ENCODE measurements at regions not wholly inside any gene's neighbourhood (a gene's known extent, or its start where the extent isn't known, plus 50 kb on each side); places are given as distances from the start of the nearest gene placed in this dataset.
A peak's percentile ranks its signal among the peaks of the same experiment; 100 is the strongest.

GRCh38 chr15:77786181-77786890, 153.6 kb upstream of the LINGO1 start:
- DNase-seq: no peak

GRCh38 chr15:77784361-77785292, 151.9 kb upstream of the LINGO1 start:
- DNase-seq: peak; percentile 17

- no peak for DNase-seq
Measured at GRCh38 chr15:77783636-77784035, 150.9 kb upstream of the LINGO1 start.

GRCh38 chr15:77782691-77783090, 150.0 kb upstream of the LINGO1 start:
- DNase-seq: no peak

GRCh38 chr15:77781946-77782240, 149.2 kb upstream of the LINGO1 start:
- no peak for DNase-seq

- DNase-seq: no peak
Measured at GRCh38 chr15:77781151-77781945, 148.6 kb upstream of the LINGO1 start.

GRCh38 chr15:77778802-77779201, 146.1 kb upstream of the LINGO1 start:
- no peak for DNase-seq

GRCh38 chr15:77775837-77776236, 143.1 kb upstream of the LINGO1 start:
- no peak for DNase-seq

GRCh38 chr15:77775373-77775772, 142.7 kb upstream of the LINGO1 start:
- DNase-seq: no peak

- no peak for DNase-seq
Measured at GRCh38 chr15:77774350-77774749, 141.6 kb upstream of the LINGO1 start.

- no peak for DNase-seq
Measured at GRCh38 chr15:77773903-77774302, 141.2 kb upstream of the LINGO1 start.

- no peak for DNase-seq
Measured at GRCh38 chr15:77772641-77773402, 140.1 kb upstream of the LINGO1 start.

GRCh38 chr15:77771616-77772015, 138.9 kb upstream of the LINGO1 start:
- no peak for DNase-seq

GRCh38 chr15:77769700-77770099, 137.0 kb upstream of the LINGO1 start:
- no peak for DNase-seq

- no peak for DNase-seq
Measured at GRCh38 chr15:77768521-77769078, 135.9 kb upstream of the LINGO1 start.

GRCh38 chr15:77768107-77768506, 135.4 kb upstream of the LINGO1 start:
- DNase-seq: no peak

- DNase-seq: no peak
Measured at GRCh38 chr15:77764095-77764494, 131.4 kb upstream of the LINGO1 start.

GRCh38 chr15:77762747-77763355, 130.1 kb upstream of the LINGO1 start:
- DNase-seq: no peak

- DNase-seq: no peak
Measured at GRCh38 chr15:77759896-77760592, 127.3 kb upstream of the LINGO1 start.

GRCh38 chr15:77753939-77754338, 121.2 kb upstream of the LINGO1 start:
- no peak for DNase-seq

- no peak for DNase-seq
Measured at GRCh38 chr15:77753281-77753873, 120.7 kb upstream of the LINGO1 start.

Data from NCI-H2081 treated with DMSO at 0.1 percent for 48 hours (cell line).